Hypothalamus (tissue), 51 donors: ENCODE measurements at regions not wholly inside any gene's neighbourhood (a gene's known extent, or its start where the extent isn't known, plus 50 kb on each side); places are given as distances from the start of the nearest gene placed in this dataset.

Source experiments
- DNase-seq, 51 donors: peaks; one replicate each; lab custom pipeline; 2025; lab: John Stamatoyannopoulos, UW

GRCh38 chr16:24414534-24414933 lies 124.8 kb upstream of the RBBP6 start:
- no peak for DNase-seq

DNA sequence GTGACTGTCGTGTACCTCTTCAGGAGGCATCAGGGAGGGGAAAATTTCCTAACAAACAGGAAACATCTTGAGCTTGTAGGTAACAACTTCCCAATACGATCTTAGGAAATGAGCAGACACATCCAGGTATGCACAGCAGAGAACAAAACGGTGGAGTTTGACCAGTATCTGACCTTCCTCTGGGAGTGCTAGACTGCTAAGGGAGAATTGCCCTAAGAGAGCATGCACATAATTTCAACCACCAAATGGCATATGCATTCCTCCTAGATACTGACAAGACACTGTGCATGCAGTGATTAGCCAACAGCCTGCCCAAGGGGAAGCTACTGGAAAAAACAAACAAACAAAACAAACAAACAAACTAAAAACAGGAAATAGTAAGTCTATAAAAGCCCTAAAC lies 120.6 kb upstream of the RBBP6 start:
- no peak for DNase-seq

DNA sequence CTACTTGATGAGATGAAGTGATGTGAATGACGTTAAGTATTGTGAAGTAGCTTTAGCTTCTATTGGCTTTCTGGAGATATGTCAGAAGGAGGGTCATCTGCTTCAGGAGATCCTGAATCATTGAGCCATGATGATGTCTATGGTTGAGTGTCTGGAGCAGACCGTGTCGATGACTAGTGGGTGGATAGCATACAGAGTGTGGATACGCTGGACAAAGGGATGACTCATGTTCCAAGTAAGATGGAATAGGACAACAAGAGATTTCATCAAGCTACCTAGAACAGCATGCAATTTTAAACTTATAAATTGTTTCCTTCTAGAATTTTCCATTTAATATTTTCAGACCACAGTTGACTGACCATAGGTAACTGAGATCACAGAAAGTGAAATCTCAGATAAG lies 116.1 kb upstream of the RBBP6 start:
- DNase-seq, result no peak

DNA sequence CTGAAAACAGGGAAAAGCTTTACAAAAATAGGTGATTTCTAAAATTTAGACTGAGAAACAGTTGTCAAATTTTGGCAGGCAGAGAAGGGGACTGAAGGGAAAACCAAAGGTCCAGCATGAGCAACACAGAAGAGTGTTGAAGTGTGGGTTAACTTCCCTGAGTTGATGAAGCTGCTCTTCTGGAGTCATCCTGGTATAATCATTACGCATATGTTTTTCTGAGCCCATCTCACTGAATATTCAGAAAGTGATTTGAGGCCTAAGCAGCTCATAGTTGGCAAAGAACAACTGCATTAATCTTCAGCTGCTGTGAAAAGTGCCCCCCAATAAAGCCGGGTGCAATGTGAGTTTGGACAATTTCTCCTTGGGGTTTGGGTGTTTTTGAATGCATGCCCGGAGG lies 115.0 kb upstream of the RBBP6 start:
- DNase-seq, result no peak

- DNase-seq, result no peak
Observed at GRCh38 chr16:24427840-24428239, 111.5 kb upstream of the RBBP6 start.

DNA sequence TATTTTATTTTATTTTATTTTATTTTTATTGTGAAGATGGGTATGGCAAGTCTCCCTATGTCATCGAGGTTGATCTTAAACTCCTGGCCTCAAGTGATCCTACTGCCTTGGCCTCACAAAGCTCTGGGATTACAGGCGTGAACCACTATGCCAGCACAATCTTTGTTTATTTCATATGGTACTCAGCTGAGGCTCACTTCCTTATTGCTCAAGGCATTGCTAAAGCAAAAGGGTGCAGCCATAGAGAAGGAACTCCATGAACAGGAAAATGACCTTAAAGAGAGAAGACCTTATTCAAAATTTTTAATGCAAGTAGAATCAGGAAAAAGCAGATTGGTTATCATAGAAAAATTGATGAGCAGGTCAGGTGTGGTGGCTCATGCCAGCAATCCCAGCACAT lies 110.6 kb upstream of the RBBP6 start:
- no peak for DNase-seq

DNA sequence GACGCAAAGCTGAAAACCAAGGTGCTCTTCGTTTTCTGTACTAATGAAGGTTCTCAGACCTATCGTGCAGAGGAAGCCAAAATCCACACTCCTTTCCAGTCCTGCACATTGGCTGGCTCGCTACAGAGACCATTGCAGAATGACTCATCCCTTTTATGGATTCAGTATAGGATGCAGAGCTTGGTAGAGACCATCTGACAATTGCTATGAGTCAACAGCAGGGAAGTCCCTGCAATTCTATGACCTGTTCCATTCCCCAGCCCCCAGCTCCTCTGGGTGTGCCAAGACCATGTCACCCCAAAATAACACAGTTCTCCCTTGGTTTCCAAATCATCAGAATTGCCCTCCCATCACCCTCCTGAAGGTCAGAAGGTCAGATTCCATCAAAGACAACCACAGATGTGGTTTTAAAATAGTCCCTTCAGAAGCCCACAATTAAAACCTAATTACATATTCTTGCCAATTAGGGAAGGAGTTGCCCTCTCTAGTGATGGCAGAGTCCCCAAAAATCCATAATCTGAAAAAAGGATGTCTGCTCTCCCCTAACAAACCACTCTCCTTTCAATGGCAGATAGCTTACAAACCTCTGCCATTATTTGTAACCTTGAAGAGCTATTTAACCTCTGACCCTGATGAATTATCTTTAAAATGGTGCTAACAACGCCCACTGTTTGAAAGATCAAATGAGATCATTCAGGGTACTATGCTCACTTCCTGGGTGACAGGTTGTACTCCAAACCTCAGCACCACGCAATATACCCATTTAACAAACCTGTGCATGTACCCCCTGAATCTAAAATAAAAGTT lies 108.2 kb upstream of the RBBP6 start:
- DNase-seq, result peak in 1 of 51 donors; percentile 7

DNA sequence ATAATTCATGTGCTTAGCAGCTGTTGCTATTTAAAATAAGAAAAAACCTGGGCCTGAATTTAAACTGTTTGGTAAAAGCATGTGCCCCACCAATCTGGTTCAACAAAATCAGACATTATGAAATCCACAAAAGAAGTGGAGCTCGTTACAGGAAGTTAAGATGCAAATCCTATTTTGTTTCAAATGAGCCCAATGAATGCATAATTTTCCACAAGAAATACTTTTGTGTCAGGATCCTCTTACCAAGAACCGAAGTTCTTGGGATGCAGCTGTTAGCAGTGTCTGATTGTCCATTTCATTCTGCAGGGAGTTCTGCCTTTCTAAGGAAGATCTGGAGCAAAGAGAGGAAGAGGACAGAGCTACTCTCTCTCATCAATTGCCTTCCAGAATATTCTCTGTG lies 105.7 kb upstream of the RBBP6 start:
- DNase-seq, result no peak

- no peak for DNase-seq
Observed at GRCh38 chr16:24440306-24440705, 99.1 kb upstream of the RBBP6 start.

GRCh38 chr16:24442631-24443030 lies 96.7 kb upstream of the RBBP6 start:
- DNase-seq, result no peak

DNA sequence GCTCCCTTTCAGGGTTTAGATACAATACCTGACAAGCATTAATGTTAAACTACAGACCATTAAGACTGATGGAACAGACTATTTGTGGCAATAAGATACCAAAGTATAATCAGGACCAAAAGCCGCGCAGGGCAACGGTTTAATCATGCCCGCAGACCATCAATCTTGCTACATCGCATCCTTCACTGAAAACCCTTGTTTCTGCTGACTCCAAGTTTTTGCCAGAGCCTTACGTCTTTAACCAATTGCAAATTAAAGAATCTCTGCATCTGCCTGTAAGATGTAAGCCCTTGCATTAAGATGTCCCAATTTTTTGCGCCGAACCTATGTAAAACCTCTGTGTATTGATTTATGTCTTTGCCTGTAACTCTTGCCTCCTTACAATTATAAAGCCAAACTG lies 94.2 kb upstream of the RBBP6 start:
- DNase-seq, result no peak

DNA sequence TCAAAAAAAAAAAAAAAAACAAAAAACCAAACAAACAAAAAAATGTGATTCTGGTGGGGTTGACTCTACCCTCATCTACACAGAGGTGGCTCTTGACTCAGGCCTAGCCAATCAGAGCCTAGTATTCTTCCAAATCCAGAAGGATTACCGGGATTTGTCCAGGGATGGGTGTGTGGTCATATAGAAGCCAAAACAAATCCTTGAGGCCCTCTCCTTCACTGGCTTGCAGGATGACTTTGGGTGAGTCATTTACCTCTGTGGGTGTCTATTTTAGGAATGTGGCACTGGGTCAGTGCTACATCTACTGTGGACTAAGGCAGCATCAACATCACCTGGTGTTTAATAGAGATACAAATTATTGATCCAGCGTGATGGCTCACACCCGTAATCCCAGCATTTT lies 93.2 kb upstream of the RBBP6 start:
- DNase-seq, result no peak

DNA sequence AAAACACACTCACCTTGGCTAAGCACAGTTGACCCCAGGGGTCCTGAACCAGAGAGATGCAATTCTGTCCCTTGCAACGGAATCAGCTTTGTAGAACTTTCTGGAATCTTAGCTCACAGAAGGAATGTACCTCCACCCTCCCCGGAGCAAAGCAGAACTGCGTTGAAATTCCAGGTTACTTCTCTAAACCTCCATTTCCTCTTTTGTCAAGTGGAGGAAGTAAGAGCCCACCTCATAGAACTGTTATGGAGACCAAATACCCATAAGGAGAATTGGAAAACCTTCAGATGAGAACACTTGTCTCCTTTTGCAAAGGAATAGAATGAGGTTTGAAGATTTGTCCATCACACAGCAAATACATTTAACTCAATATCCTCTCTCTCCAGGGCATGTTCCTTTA lies 86.6 kb upstream of the RBBP6 start:
- DNase-seq, result no peak

- DNase-seq, result no peak
Observed at GRCh38 chr16:24463196-24463945, 76.0 kb upstream of the RBBP6 start.

DNA sequence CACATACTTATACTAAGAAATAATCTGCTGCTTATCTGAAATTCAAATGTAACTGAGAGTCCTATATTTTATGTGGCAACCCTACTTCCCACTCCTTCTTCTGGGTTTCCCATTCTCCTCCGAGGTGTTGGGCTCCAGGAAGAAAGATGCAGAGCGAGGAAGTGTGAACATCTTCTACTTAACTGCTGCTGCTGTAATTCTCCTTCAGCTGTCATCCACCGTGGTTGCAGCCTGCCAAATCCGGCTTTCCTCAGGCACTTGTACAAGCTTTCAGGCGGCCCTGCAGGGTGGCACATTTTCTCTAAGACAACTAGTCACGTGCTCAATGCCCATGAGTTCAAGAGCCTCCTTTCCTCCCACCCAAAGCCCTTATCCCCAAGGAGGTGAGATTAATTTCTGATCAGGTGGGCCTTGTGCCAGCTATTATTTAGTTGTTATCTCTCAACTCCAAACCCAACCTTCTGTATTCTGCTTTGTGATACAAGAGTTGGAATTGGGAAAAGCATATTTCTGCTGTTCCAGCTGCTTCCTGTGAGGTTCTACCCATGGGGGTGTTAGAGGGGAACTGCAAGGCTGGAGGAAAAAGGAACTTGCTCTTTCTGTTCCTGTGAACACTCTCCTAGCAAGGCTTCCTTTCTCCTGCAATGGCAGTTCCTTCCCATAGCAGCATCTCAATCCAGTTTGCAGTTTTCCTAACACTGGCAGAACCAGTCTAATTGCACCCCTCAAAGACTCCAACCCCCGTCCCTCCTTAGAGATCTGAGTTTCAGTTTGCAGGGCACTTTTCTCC lies 67.6 kb upstream of the RBBP6 start:
- DNase-seq, result peak in 3 of 51 donors; percentile 3 to 11 (median 4)

- DNase-seq, result no peak
Observed at GRCh38 chr16:24477492-24477891, 61.9 kb upstream of the RBBP6 start.

- DNase-seq, result no peak
Observed at GRCh38 chr16:24478401-24478800, 61.0 kb upstream of the RBBP6 start.

DNA sequence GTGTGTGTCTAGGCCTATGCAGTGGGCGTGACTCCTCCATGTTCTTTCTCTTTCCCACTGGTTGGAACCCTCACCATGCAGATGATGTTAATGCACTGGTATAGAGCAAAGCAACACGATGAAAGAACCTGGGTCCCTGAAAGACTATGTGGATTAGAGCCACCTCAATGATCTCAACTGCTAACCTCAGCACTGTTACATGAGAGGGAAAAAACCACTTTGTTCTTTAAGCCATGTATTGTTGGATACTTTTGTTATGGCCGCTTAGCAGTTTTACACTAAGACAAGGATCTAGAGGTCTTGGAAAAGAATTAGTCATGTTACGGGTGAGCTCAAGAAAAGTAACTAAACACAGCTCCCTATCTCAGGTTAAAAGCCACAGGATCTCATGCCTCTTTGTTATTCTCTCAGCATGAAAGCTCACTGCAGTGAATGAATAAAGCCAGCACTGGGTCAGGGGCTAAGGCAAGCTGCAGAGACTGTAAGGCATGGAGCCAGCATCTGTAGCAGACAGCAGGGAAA lies 56.6 kb upstream of the RBBP6 start:
- no peak for DNase-seq

DNA sequence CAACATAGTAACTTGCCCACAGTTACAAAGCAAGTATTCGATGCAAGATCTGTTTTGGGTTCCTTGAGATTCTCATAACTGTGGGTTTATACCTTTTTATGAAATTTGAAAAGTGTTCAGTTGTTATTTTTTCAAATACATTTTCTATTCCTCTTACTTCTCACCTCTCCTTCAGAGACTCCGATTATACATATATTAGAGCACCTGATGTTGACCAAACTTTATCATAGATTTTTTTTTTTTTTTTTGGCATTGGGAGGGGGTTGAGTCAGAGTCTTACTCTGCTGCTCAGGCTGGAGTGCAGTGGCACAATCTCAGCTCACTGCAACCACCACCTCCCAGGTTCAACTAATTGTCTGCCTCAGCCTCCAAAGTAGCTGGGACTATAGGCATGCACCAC lies 51.3 kb upstream of the RBBP6 start:
- DNase-seq, result no peak
